BLaER1 (cell line): ENCODE measurements at regions not wholly inside any gene's neighbourhood (a gene's known extent, or its start where the extent isn't known, plus 50 kb on each side); places are given as distances from the start of the nearest gene placed in this dataset.

Experiments
- H3K27ac ChIP-seq: shearing (Covaris generic); formaldehyde crosslinking; 2 replicates; pipeline ENCODE4 v1.8.1; 2022
- H3K27me3 ChIP-seq: shearing (Covaris generic); formaldehyde crosslinking; 2 replicates; pipeline ENCODE4 v1.8.1; 2022
- H3K36me3 ChIP-seq: shearing (Covaris generic); formaldehyde crosslinking; 2 replicates; pipeline ENCODE4 v1.8.1; 2022
- H3K4me1 ChIP-seq: shearing (Covaris generic); formaldehyde crosslinking; 2 replicates; pipeline ENCODE4 v1.8.1; 2022
- H3K4me2 ChIP-seq: shearing (Covaris generic); formaldehyde crosslinking; 2 replicates; pipeline ENCODE4 v1.8.1; 2022
- H3K4me3 ChIP-seq: shearing (Covaris generic); formaldehyde crosslinking; 2 replicates; pipeline ENCODE4 v1.8.1; 2022
- H3K9ac ChIP-seq: shearing (Covaris generic); formaldehyde crosslinking; 2 replicates; pipeline ENCODE4 v1.8.1; 2022
- H3K9me3 ChIP-seq: shearing (Covaris generic); formaldehyde crosslinking; 2 replicates; pipeline ENCODE4 v1.8.1; 2022
- H4K20me1 ChIP-seq: shearing (Covaris generic); formaldehyde crosslinking; 2 replicates; pipeline ENCODE4 v1.8.1; 2022
- Cebpa-rat ChIP-seq: shearing (Covaris generic); IDR thresholded peaks from 2 replicates; pipeline ENCODE4 v1.8.1; 2022

GRCh38 chr18:46325895-46326294 lies 221.7 kb downstream of the HAUS1 start:
- no peak overlapping the region for H3K4me2 ChIP-seq
- peaks cover 13% of the 10 kb centered on the region for H3K4me1 ChIP-seq
- H3K9ac ChIP-seq: no peak overlapping the region
- no peaks in the 10 kb centered on the region for H3K27me3 ChIP-seq
- TF ChIP-seq Cebpa-rat: no peak
- H3K36me3 ChIP-seq: no peaks in the 10 kb centered on the region
- H3K9me3 ChIP-seq: no peaks in the 10 kb centered on the region
- no peak overlapping the region for H3K27ac ChIP-seq
- H3K4me3 ChIP-seq: no peak overlapping the region
- H4K20me1 ChIP-seq: no peaks in the 10 kb centered on the region

GRCh38 chr18:46329736-46330246 lies 225.6 kb downstream of the HAUS1 start:
- H3K9ac ChIP-seq: no peak overlapping the region
- no peak for TF ChIP-seq Cebpa-rat
- H3K36me3 ChIP-seq: no peaks in the 10 kb centered on the region
- H3K27me3 ChIP-seq: no peaks in the 10 kb centered on the region
- H3K9me3 ChIP-seq: no peaks in the 10 kb centered on the region
- H3K4me2 ChIP-seq: no peak overlapping the region
- H4K20me1 ChIP-seq: no peaks in the 10 kb centered on the region
- H3K27ac ChIP-seq: no peak overlapping the region
- H3K4me3 ChIP-seq: no peak overlapping the region
- H3K4me1 ChIP-seq: peaks cover 13% of the 10 kb centered on the region

DNA sequence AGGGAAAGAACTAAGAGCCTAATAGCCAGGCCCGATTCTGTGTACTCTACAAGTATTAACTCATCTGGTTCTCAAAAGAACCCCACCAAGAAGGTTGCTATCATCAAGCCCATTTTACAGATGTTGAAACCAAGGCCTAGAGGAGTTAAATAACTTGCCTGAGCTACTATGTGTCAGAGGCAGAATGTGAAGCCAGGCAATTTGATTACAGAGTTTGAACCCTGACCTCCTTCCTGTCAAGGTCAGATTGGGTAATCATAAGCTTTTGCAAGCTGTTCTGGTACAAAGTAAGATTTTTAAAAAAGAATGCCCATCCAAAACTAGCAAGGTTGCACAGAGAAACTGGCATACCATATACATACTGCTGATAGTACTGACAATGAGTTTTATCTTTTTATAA lies 227.1 kb downstream of the HAUS1 start:
- H3K9ac ChIP-seq: no peak overlapping the region
- H3K27me3 ChIP-seq: no peaks in the 10 kb centered on the region
- peaks cover 23% of the 10 kb centered on the region for H3K4me1 ChIP-seq
- H4K20me1 ChIP-seq: peaks cover 9% of the 10 kb centered on the region
- no peaks in the 10 kb centered on the region for H3K9me3 ChIP-seq
- H3K4me3 ChIP-seq: no peak overlapping the region
- no peak for TF ChIP-seq Cebpa-rat
- H3K4me2 ChIP-seq: no peak overlapping the region
- no peaks in the 10 kb centered on the region for H3K36me3 ChIP-seq
- H3K27ac ChIP-seq: no peak overlapping the region

DNA sequence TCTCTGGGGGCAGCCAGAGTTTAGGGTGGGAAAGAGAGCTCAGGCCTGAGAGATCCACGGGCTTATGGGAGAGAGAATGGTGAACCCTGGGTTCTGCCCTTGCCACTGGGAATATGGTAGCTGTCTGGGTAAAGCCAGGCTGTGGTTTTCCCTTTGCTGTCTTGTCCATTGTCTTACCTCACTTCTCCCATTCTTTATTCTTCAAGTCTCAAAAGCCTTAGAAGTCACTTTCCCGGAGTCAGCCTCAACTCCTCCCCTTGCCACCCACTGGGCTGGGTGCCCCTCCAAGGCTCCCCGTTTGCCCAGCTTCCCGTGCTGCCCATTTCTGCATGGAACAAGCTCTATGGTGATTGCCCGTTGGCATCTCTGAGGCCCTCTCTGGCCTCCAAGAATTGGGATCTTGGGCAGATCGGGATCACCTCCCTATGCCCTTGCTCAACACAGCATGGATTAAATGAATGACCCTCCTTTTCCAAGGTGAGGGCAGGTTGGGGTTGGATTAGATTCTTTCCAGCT lies 228.2 kb downstream of the HAUS1 start:
- no peak overlapping the region for H3K4me3 ChIP-seq
- H3K4me2 ChIP-seq: peak overlapping the region; percentile 92
- no peaks in the 10 kb centered on the region for H3K9me3 ChIP-seq
- H3K27me3 ChIP-seq: no peaks in the 10 kb centered on the region
- H3K27ac ChIP-seq: no peak overlapping the region
- TF ChIP-seq Cebpa-rat: no peak
- no peaks in the 10 kb centered on the region for H3K36me3 ChIP-seq
- no peak overlapping the region for H3K9ac ChIP-seq
- peaks cover 33% of the 10 kb centered on the region for H3K4me1 ChIP-seq
- H4K20me1 ChIP-seq: peaks cover 19% of the 10 kb centered on the region

GRCh38 chr18:46332921-46333341 lies 228.7 kb downstream of the HAUS1 start:
- no peak for TF ChIP-seq Cebpa-rat
- H4K20me1 ChIP-seq: peaks cover 22% of the 10 kb centered on the region
- H3K9me3 ChIP-seq: no peaks in the 10 kb centered on the region
- H3K36me3 ChIP-seq: no peaks in the 10 kb centered on the region
- H3K27ac ChIP-seq: peak overlapping the region; percentile 93
- peak overlapping the region; percentile 90 for H3K4me3 ChIP-seq
- H3K27me3 ChIP-seq: no peaks in the 10 kb centered on the region
- peaks cover 39% of the 10 kb centered on the region for H3K4me1 ChIP-seq
- H3K4me2 ChIP-seq: peak overlapping the region; percentile 92
- peak overlapping the region; percentile 93 for H3K9ac ChIP-seq

GRCh38 chr18:46333431-46334135 lies 229.4 kb downstream of the HAUS1 start:
- peaks cover 46% of the 10 kb centered on the region for H3K4me1 ChIP-seq
- H3K36me3 ChIP-seq: no peaks in the 10 kb centered on the region
- H3K9me3 ChIP-seq: no peaks in the 10 kb centered on the region
- H3K4me3 ChIP-seq: peak overlapping the region; percentile 90
- peak overlapping the region; percentile 93 for H3K9ac ChIP-seq
- no peaks in the 10 kb centered on the region for H3K27me3 ChIP-seq
- TF ChIP-seq Cebpa-rat: no peak
- peaks cover 28% of the 10 kb centered on the region for H4K20me1 ChIP-seq
- peak overlapping the region; percentile 93 for H3K27ac ChIP-seq
- peak overlapping the region; percentile 92 for H3K4me2 ChIP-seq

- H3K9ac ChIP-seq: peak overlapping the region; percentile 93
- H3K4me1 ChIP-seq: peaks cover 58% of the 10 kb centered on the region
- H4K20me1 ChIP-seq: peaks cover 37% of the 10 kb centered on the region
- H3K36me3 ChIP-seq: no peaks in the 10 kb centered on the region
- peak overlapping the region; percentile 93 for H3K27ac ChIP-seq
- peak overlapping the region; percentile 90 for H3K4me3 ChIP-seq
- H3K9me3 ChIP-seq: no peaks in the 10 kb centered on the region
- peak overlapping the region; percentile 94 for H3K4me2 ChIP-seq
- TF ChIP-seq Cebpa-rat: no peak
- H3K27me3 ChIP-seq: no peaks in the 10 kb centered on the region
Observed at GRCh38 chr18:46334868-46335281, 230.7 kb downstream of the HAUS1 start.

DNA sequence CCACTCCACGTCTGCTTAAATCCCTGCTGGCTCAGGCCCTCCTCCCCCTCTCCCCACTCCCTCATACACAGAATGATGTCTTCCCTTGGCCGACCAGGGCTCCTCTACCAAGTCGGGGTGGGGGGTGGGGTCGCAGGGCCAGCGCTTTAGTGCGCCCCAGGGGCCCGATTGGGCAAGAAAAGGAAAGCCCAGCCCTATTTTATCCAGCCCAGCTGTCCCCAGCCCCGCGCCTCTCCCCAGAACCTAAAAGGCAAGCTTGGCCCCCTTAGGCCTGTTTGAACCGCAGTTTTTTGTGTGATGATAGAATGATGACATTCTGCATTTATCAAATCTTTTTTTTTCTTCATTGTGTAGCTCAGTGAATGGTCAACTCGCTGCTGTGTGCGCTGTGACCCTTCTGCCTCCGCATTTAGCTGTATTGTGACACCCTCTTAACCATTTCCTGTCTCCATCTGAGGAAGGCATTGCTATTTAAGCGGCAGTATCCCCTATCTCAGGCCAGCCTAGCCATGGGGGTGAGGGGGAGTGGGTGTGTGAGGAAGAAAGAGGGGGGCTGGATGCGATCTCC lies 231.4 kb downstream of the HAUS1 start:
- no peak for TF ChIP-seq Cebpa-rat
- H3K4me3 ChIP-seq: peak overlapping the region; percentile 90
- H3K27me3 ChIP-seq: no peaks in the 10 kb centered on the region
- peak overlapping the region; percentile 94 for H3K4me2 ChIP-seq
- peaks cover 45% of the 10 kb centered on the region for H4K20me1 ChIP-seq
- H3K9ac ChIP-seq: peak overlapping the region; percentile 93
- no peaks in the 10 kb centered on the region for H3K9me3 ChIP-seq
- H3K27ac ChIP-seq: peak overlapping the region; percentile 93
- no peaks in the 10 kb centered on the region for H3K36me3 ChIP-seq
- peaks cover 66% of the 10 kb centered on the region for H3K4me1 ChIP-seq

- Histone ChIP-seq H3K9me3 (no peaks in the 10 kb centered on the region), H3K9ac (peak overlapping the region; percentile 93), H3K4me1 (peaks cover 75% of the 10 kb centered on the region), H3K27ac (peak overlapping the region; percentile 93), H3K4me2 (peak overlapping the region; percentile 94), H3K27me3 (no peaks in the 10 kb centered on the region), H3K4me3 (peak overlapping the region; percentile 90), H4K20me1 (peaks cover 53% of the 10 kb centered on the region), H3K36me3 (no peaks in the 10 kb centered on the region)
- no peak for TF ChIP-seq Cebpa-rat
Observed at GRCh38 chr18:46336278-46337111, 232.3 kb downstream of the HAUS1 start.
